Left ventricle myocardium inferior (tissue), 1 donor: ENCODE measurements at regions not wholly inside any gene's neighbourhood (a gene's known extent, or its start where the extent isn't known, plus 50 kb on each side); places are given as distances from the start of the nearest gene placed in this dataset.

Experiments used
- DNase-seq: peaks from one replicate; pipeline ENCODE4 v3.0.0-alpha.2; 2020
- H3K27ac ChIP-seq: fragments of 200-600 bp; replicated peaks from 2 replicates; pipeline ENCODE4 v1.8.0; 2021
- H3K27me3 ChIP-seq: fragments of 200-600 bp; 2 replicates; pipeline ENCODE4 v1.8.0; 2021; ENCODE audit warnings: low read depth
- H3K36me3 ChIP-seq: fragments of 200-600 bp; 2 replicates; pipeline ENCODE4 v1.8.0; 2021
- H3K4me1 ChIP-seq: fragments of 200-600 bp; 2 replicates; pipeline ENCODE4 v1.8.0; 2021
- H3K4me3 ChIP-seq: fragments of 200-600 bp; 2 replicates; pipeline ENCODE4 v1.8.0; 2021; ENCODE audit warnings: mild to moderate bottlenecking, moderate library complexity
- H3K9me3 ChIP-seq: fragments of 200-600 bp; replicated peaks from 2 replicates; pipeline ENCODE4 v1.8.0; 2021
- CTCF ChIP-seq: fragments of 200-600 bp; IDR thresholded peaks from 2 replicates; pipeline ENCODE4 v1.8.0; 2021; ENCODE audit warnings: antibody characterized with exemption, mild to moderate bottlenecking, borderline replicate concordance
- intact Hi-C: fragments of 100-400 bp; cut with micrococcal nuclease; formaldehyde crosslinking; loops from one replicate; pipeline ENCODE4 v1.11.0; 2022
- donor health status: DM: no; HTN: yes; CAD: no; lungs with severe emphysema.

GRCh38 chr1:59089922-59090457 lies 206.9 kb upstream of the FGGY start:
- DNase-seq, result no peak
- intact Hi-C loops, result no loop called here
- no peak for TF ChIP-seq CTCF
- peaks cover 14% of the 10 kb centered on the region for H3K9me3 ChIP-seq
- no peaks in the 10 kb centered on the region for H3K36me3 ChIP-seq
- H3K4me1 ChIP-seq, result no peaks in the 10 kb centered on the region
- no peak overlapping the region for H3K27ac ChIP-seq
- no peaks in the 10 kb centered on the region for H3K27me3 ChIP-seq
- H3K4me3 ChIP-seq, result no peak overlapping the region

- peaks cover 14% of the 10 kb centered on the region for H3K9me3 ChIP-seq
- intact Hi-C loops, result no loop called here
- no peak for DNase-seq
- no peak overlapping the region for H3K4me3 ChIP-seq
- H3K27me3 ChIP-seq, result no peaks in the 10 kb centered on the region
- H3K27ac ChIP-seq, result no peak overlapping the region
- no peaks in the 10 kb centered on the region for H3K36me3 ChIP-seq
- no peak for TF ChIP-seq CTCF
- peaks cover 14% of the 10 kb centered on the region for H3K4me1 ChIP-seq
These were observed 204.8 kb upstream of the FGGY start for GRCh38 chr1:59092126-59092525.

- no peak for DNase-seq
- Histone ChIP-seq H3K27ac (no peak overlapping the region), H3K4me3 (no peak overlapping the region), H3K9me3 (peaks cover 9% of the 10 kb centered on the region), H3K27me3 (no peaks in the 10 kb centered on the region), H3K4me1 (peaks cover 28% of the 10 kb centered on the region), H3K36me3 (no peaks in the 10 kb centered on the region)
- no peak for TF ChIP-seq CTCF
- intact Hi-C loops, result no loop called here
These were observed 202.9 kb upstream of the FGGY start for GRCh38 chr1:59094001-59094400.

- intact Hi-C loops, result no loop called here
- DNase-seq, result peak; percentile 49
- peak overlapping the region; percentile 53 for H3K27ac ChIP-seq
- H3K36me3 ChIP-seq, result no peaks in the 10 kb centered on the region
- no peaks in the 10 kb centered on the region for H3K27me3 ChIP-seq
- TF ChIP-seq CTCF, result no peak
- peaks cover 5% of the 10 kb centered on the region for H3K9me3 ChIP-seq
- H3K4me1 ChIP-seq, result peaks cover 31% of the 10 kb centered on the region
- no peak overlapping the region for H3K4me3 ChIP-seq
These were observed 200.4 kb upstream of the FGGY start for GRCh38 chr1:59096501-59096900.

GRCh38 chr1:59098655-59099054 lies 198.2 kb upstream of the FGGY start:
- Histone ChIP-seq H3K27me3 (no peaks in the 10 kb centered on the region), H3K27ac (peak overlapping the region; percentile 7), H3K4me3 (no peak overlapping the region), H3K9me3 (peaks cover 7% of the 10 kb centered on the region), H3K36me3 (no peaks in the 10 kb centered on the region), H3K4me1 (peaks cover 31% of the 10 kb centered on the region)
- TF ChIP-seq CTCF, result no peak
- no peak for DNase-seq
- intact Hi-C loops, result no loop called here
